Esophagus muscularis mucosa (tissue), 3 donors: ENCODE measurements at regions not wholly inside any gene's neighbourhood (a gene's known extent, or its start where the extent isn't known, plus 50 kb on each side); places are given as distances from the start of the nearest gene placed in this dataset.

Source experiments
- POLR2A ChIP-seq: fragments of 450-650 bp; IDR thresholded peaks from one replicate; pipeline ENCODE4 v1.6.1; 2017; ENCODE audit warnings: antibody characterized with exemption, moderate library complexity, mild to moderate bottlenecking, low read depth
- POLR2AphosphoS5 ChIP-seq, 2 donors: sonication (generic); formaldehyde crosslinking; IDR thresholded peaks; one replicate each; pipeline ENCODE4 v1.6.1; 2017; ENCODE audit warnings: antibody characterized with exemption in 2 of 2
- TF ChIP-seq, protein P1 (sequence below), 3 experiments: fragments of 200-600 bp in 2 of 3; fragments of 450-650 bp in 1 of 3; sonication (generic) in 2 of 3; IDR thresholded peaks; one replicate each; pipeline ENCODE4 v1.5.1; 2017 to 2019; ENCODE audit warnings: antibody characterized with exemption in 3 of 3, mild to moderate bottlenecking in 2 of 3, moderate library complexity in 1 of 3

DNA sequence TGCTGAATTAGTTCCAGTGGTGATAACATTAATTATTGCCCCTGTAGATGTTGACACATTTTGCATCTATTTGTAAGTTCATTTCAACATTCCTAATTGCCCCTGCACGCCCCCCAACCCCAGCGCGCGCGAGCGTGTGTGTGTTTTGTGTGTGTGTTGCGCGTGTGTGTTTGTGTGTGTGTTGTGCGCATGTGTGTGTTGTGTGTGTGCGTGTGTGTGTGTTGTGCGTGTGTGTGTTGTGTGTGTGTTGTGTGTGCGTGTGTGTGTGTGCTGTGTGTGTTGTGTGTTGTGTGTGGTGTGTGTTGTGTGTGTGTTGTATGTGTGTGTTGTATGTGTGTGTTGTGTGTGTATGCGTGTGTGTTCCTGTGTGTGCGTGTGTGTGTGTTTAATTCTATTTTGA lies 245.7 kb upstream of the GMDS start:
- TF ChIP-seq, protein P1, sequence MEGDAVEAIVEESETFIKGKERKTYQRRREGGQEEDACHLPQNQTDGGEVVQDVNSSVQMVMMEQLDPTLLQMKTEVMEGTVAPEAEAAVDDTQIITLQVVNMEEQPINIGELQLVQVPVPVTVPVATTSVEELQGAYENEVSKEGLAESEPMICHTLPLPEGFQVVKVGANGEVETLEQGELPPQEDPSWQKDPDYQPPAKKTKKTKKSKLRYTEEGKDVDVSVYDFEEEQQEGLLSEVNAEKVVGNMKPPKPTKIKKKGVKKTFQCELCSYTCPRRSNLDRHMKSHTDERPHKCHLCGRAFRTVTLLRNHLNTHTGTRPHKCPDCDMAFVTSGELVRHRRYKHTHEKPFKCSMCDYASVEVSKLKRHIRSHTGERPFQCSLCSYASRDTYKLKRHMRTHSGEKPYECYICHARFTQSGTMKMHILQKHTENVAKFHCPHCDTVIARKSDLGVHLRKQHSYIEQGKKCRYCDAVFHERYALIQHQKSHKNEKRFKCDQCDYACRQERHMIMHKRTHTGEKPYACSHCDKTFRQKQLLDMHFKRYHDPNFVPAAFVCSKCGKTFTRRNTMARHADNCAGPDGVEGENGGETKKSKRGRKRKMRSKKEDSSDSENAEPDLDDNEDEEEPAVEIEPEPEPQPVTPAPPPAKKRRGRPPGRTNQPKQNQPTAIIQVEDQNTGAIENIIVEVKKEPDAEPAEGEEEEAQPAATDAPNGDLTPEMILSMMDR (IDR thresholded peaks at IDR 0.05), result no peak
- TF ChIP-seq POLR2A, result no peak
- no peak for TF ChIP-seq POLR2AphosphoS5 (IDR thresholded peaks at IDR 0.05)
